GM18499 (cell line): ENCODE measurements at regions not wholly inside any gene's neighbourhood (a gene's known extent, or its start where the extent isn't known, plus 50 kb on each side); places are given as distances from the start of the nearest gene placed in this dataset.

Experiments
- ATAC-seq: cut with Tn5 transposase; IDR thresholded peaks from one replicate; pipeline ENCODE4 v1.9.1; 2021; ENCODE audit warnings: moderate number of reproducible peaks; ENCODE audit not compliant: insufficient read depth, unreplicated experiment

DNA sequence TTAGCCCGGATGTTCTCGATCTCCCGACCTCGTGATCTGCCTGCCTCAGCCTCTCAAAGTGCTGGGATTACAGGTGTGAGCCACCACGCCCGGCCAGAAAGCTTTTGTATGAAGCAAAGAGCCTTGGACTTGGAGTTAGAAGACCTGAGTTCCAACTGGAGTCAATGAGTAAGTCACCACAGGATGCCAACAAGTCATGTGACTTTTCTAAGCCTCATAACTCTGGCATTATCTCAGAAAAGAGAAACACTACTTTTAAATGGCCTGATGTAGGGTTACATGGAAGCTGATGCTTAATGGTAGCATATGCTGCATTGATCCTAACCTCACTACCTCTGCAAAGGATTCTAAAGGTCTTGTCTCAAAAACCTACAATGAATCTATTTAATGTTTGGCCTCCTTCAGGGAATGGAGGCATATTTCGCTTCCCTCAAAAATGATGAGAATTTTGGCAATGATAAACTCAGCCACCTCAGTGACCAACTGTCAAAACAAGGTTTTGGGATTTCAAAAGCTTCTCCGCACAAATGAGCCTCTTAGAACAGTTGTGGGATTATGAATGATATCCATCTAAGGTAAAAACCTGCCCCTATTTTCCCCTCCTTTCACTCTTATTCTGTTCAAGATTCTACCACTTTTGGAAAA, 236.8 kb downstream of the ACTL7B start:
- no peak for ATAC-seq

DNA sequence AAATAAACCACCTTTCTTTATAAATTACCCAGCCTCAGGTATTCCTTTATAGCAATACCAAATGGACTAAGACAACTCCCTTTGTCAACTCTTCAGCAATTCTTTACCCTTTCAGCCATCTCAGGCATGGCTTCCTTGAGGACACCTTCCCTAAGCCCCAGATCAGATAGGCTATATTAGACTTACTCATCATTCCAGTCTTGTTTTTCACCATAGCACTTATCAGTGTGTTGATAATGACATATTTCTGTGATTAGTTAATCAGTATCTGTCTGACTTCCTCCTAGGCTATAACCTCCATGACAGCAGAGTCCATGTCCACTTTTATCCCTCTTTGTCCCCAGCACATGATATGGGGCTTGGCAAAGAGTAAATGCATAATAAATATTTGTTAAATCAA, 238.1 kb downstream of the ACTL7B start:
- no peak for ATAC-seq

DNA sequence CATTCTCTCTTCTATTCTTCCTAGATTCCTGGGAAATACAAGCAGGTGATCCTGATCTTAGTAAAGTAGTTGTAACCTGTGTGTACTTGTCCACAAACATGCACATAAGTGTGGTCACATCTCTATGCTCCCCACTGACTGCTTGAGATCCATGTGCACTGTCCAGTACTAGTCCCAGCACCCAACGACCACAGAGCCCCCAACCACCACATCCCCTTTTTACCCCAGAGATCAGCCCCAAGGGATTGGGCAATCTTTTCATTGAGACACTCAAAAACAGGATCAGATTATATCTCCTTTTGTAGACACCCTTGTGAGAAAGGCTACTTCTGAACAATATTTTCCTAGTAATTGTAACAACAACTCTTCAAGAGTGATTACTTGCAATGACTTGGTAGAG, 240.6 kb downstream of the ACTL7B start:
- no peak for ATAC-seq

DNA sequence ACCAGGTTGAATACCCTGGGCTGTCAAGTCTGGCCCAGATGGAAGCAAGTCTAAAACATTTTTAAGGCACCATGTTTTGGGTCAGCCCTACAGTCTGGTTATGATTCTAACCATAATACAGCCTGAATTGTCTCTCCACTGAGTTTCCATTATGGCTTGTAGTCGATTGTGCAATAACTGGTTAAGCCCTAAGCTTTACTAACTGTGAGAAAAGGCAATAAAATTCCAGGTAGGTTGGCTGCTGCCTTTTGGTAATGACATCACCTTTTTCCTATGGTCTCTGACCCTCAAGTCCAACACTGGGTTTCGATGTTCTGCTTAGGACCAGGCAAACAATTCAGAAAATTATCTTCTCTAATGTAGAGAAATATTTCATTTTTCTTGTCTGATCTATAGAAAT, 243.3 kb downstream of the ACTL7B start:
- no peak for ATAC-seq

DNA sequence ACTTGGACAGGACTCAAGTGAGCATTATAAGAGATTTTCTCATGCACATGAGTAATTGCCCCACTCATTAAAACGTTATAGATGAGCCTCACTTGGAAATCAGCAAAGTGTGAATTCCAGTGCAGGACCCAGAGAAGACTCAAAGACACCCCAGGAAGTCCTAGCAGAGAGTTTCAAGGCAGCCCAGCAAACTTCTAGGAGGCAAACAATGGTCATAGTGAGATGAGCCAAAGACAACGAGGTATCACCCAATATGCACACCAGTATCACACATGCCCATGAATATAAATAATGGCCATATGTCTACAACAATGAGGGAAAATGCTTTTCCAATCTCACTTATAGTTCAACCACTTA, 245.9 kb downstream of the ACTL7B start:
- no peak for ATAC-seq

DNA sequence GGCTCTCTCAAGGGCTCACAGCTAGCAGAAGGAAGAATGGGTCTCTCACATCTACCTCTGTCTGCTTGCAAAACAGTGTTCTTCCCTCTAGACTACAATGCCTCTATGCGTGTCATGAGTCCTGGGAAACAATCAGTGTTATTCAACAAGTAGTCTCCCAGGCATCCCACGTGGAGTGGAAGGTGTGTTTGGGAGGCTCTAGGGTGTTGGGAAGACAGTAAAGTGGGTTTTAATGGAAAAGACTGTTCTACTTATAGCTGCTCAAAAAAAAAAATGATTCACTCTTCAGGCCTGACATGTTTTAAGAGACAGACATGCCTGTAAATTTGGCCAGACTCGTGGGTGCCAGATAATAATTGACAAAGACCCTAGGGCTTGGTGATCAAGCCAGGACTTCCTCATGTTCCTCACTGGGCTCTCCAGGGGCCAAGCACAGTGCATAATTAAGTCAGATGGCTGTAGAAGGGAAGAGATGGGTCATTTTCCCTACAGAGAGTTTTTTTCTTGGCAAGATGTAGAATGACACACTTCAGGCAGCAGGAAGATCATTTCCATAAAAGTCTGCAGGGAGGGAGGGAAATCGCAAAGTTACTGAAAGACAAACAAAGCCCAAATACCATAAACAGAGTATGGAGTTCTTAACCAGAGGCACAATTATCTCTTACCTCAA, 246.4 kb downstream of the ACTL7B start:
- ATAC-seq = no peak

DNA sequence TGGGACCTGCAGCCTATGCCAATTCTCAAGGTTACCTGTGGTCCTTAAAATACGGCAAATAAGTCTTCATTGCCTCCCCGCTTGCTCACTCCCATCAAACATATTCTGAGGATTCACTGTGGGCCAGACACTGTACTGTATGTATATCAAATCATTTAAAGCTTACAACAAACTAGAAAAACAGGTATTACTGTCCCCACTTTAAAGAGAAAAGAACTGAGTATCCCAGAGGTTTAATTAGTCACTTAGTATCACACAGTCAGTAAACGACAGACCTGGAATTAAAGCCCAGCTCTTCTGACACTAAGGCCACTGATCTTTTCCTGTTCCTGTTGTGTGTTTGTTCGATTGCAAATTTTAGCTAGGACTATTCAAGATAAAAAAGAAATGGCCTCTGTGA, 248.2 kb downstream of the ACTL7B start:
- no peak for ATAC-seq

DNA sequence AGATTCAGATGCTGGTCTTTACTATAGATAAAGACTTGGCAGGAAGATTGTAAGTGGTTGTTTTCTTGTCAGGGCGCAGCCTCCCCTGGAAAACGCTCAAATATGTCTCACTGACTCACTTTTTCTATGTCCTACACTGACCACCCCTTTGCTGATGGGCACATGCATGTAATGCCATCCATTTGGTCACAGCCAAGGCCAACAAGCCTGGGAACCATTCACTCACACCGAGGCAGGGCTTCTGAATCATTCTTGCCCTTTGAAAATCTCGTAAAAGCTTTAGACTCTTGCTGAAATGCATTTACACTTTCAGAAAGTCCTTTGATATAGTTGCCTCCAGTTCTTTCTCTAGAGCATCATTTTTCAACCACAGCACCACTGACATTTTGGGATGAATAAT, 249.4 kb downstream of the ACTL7B start:
- ATAC-seq = no peak

DNA sequence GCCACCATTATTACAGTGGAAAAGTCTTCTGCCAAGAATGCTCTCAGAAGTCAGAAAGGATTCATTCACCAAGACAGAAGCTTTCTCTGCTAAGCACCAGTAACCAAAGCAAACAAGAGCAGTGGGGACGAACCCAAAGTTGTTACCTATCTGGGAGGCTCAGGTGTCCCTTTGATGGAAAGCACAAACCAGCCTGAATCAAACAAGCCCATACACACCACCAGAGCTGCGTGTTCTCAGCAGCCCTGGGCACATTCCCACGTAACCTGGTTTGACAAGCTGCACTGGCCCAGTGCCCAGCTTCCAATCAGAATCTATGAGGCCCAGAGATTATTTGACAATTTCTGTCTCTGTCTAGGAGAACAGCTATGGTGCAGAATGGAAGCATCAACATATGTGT, 252.6 kb downstream of the ACTL7B start:
- ATAC-seq = no peak

DNA sequence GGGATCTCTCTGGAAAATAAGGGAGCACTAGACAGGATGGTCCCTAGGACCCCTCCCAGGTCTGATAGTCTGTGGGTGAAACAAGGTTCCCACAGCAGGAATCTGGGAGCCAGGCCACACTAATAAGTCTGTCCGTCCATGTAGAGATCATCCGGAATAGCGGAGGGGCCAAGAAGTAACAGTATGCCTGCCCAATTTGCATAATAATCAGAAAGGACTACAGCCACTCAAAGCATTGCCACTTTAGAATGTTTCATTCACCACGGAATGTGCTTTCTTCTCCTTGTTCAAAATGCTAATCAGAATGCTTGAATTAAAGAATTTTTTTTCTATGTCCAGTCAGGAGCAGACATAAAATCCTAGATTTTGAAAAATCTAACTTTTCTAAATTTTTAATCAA, 254.9 kb downstream of the ACTL7B start:
- no peak for ATAC-seq

DNA sequence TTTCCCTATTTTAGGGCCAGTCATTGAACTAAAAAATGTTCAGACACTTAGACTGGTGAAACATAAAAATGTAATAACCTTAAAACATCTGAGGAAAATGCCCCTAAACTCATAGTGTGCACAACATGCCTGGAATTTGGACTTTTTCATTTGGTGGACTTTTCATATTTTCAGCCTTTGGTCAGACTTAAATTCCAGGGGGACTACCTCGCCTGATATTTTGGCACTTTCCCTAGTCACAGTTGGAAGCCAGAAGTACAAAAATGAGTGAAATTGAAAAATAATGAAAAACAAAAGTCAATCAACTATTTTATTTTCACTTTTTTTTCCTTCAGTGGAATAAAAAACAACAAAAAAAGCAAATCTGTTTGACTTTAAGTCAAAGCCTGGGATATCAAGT, 256.2 kb downstream of the ACTL7B start:
- ATAC-seq = no peak

DNA sequence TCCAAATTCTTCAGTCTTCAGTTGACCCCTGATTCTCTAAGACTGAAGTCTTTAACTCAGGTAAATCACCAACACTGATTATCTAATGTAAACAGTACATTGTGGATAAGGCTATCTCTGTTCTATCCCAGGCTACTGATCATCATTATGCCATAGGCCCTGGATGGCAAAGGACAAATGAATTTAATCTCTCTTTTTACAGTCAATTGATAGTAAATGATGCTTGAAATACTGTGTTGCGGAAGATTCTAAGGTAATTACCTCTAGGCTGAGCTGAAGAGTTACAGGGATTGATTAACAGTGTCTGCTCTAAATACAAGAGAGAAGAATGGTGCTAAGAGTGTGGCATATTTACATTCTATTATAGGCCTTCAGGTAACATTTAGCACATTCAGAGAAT, 264.7 kb downstream of the ACTL7B start:
- ATAC-seq = no peak

DNA sequence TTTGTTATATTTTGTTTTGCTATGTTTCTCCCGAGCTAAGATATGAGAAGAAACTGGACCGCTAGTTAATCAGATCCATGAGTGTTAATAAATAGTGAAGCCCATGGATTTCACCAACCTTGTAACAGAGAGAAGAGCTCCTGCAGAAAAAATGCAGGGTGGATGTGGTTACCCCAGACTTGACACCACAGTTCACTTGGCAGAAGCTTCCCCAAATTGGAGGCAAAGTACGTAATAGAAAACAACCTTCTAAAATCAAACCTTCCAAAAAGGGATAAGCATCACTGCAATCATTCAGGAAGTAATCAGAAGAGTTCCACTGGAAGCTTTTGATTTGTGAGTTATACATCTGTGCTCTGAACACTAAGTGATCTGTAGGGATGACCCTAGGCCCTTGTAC, 267.5 kb downstream of the ACTL7B start:
- ATAC-seq = no peak

DNA sequence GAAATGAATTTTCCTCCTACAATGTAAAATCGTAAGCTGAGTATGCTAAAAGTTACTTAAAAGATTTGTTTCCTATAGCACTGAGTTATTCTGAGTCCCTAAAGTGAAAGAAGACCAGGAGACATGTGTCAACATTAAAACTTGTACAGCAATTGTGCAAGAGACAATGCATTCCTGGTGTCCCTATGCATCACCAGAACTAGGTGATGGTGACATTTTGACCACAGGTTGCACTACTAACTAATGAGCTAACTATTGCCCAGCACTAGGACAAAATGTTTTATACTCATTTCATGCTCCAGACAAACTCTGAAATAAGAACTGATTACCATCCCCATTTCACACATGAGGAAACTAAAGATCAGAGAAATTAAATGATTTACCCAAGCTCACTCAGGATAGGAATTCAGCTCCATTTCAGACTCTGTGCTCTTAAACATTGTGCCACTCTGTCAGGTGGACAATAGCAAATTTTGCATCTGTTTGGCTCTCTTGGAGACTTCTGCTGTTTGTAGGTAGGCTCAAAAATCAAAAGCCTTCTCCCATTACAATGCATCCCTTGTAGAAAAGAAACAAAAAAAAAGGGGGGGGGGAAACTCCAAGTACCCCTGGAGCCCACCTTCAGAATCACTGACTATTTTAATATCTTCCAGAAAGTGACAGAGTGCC, 269.2 kb downstream of the ACTL7B start:
- no peak for ATAC-seq

DNA sequence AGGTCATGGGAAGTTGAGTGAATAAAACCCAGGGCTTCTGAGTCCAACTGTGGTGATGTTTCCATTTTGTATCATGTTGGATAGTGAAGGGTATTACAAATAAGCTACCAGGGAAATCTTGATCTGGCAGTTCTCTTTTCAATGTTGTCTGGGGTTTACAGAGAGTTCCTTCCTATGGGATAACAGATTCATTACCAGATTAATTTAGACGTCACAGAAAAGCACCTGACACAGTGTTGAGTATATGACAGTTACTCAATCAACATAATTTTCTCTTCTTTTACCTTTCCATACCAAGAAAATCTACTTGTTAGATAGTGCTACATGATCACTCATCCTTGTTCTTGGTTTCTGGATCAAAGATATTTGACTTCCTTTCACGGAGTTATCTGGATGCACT, 270.9 kb downstream of the ACTL7B start:
- ATAC-seq = no peak

DNA sequence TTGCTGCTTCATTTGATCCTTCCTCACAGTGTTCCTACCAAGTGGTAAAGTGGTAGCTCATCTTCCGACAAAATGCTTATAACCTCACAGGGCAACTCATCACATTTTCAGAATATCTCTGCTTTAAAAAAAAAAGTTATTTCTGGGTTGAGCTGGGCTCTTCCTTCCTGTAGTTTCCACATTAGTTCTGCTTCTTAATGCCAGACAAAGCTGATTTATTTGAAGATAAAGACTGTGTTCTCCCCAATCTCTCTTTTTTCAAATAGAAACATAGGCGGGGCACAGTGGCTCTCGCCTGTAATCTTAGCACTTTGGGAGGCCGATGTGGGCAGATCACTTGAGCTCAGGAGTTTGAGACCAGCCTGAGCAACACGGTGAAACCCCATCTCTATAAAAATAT, 273.1 kb downstream of the ACTL7B start:
- no peak for ATAC-seq

DNA sequence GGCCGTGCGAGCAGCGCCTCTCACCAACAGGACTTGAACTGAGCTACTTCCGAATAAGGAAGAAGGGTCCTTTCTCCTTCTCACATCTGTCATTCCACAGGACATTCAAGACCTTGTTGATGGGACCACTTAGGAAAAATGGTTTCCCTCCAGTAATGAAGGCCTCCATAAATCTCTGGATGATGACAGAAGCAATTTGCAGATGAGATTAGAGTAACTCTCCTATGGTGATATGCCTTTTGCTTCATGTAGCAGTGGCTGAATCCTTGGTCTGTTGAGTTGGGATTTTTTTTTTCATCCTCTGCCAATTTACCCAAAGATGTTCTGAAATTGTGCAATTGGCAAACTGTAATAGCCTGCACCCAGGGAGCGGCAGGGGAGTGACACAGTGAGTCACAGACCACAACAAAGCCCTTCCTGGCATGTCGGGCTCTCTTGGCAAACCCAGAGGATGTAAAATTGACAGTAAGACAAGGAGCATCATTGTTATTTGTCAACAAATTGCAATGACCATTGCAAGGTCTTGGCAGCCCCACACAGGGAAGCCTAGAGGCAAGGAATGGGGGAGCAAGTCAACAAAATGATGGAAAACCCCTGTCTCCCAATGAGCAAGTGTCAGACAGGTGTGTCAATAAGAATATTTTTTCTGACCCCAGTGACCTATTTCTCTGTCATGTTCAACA, 275.9 kb downstream of the ACTL7B start:
- no peak for ATAC-seq

DNA sequence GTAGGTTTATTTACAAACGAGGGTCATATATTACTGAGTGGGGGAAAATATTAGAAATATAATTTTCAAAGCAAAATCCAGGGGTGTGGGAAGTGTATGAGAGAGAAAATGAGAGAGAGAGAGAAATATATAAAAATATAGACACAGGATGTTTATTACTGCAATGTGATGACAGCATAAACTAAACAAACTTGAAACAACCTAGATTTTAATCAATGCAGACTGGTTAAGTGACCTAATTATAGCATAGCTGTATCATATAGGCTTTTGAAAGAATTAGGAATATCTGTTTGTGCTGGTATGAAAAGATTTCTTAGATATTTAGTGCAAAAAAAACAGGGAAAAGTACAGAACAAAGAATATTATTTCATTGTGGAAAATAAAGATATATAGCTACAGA, 280.5 kb downstream of the ACTL7B start:
- no peak for ATAC-seq

DNA sequence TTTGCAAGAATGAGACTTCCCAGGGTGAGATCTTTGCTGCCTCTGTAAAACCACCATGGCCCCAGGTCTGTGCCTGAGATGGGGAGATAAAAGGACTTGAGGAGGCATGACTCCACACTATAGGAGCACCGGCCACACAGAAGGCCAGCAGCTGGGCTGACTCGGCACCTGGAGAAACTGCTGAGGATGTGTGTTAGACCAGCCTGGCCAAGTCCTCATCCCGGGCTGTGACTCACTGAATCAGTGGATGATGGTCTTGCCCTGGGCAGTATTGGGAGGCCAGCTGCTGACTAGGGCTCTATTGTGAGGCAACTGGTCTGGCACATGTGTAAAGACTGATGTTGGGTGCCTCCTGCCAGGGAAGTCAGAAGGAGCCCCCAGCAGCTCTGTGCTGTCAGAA, 286.2 kb downstream of the ACTL7B start:
- no peak for ATAC-seq

DNA sequence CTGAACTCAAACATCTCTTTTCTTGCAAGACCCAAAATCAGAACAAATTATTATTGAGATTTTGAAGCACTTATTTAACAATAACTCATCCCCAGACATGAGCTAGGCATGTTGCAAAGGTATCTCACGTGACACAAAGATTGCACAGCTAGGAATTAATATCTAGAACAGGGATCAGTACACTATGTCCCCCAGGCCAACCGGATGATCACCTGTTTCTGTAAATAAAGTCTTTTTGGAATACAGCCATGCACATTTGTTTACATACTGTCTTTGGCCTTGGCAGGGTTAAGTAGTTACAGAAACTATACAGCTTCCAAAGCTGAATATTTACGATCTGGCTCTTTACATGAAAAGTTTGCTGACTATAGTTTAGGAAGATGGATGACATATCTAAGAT, 287.7 kb downstream of the ACTL7B start:
- no peak for ATAC-seq

DNA sequence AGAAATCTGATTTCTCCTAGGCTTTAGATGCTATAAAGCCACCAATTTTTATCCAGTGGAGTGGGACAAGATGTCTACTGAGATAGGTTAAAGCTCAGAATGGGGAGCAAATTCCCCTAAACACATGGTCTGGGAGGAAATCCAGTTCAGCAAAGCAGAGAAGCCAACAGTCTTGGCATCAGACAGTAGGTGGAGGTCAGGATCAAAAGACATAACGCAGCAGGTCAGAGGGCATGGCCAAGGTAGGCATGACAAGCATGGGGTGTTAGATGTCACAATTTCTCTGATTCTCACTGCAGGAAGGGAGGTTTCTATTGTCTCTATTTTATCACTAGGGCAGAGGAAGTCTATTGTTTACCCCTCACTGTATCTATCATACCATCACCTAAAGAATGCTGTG, 288.2 kb downstream of the ACTL7B start:
- ATAC-seq = no peak
